Tibial nerve (tissue), 4 donors: ENCODE measurements at regions not wholly inside any gene's neighbourhood (a gene's known extent, or its start where the extent isn't known, plus 50 kb on each side); places are given as distances from the start of the nearest gene placed in this dataset.

Source experiments
- EP300 ChIP-seq, 2 donors: sonication (generic); formaldehyde crosslinking; IDR thresholded peaks; one replicate each; pipeline ENCODE4 v1.6.1; 2017; ENCODE audit warnings: antibody characterized with exemption in 2 of 2, mild to moderate bottlenecking in 1 of 2
- TF ChIP-seq, protein P1 (sequence below), 5 experiments: fragments of 200-600 bp in 3 of 5; fragments of 450-650 bp in 2 of 5; sonication (generic) in 3 of 5; IDR thresholded peaks; one replicate each; pipeline ENCODE4 v1.5.1; 2016 to 2019; ENCODE audit warnings: antibody characterized with exemption in 5 of 5, mild to moderate bottlenecking in 3 of 5, moderate library complexity in 2 of 5

DNA sequence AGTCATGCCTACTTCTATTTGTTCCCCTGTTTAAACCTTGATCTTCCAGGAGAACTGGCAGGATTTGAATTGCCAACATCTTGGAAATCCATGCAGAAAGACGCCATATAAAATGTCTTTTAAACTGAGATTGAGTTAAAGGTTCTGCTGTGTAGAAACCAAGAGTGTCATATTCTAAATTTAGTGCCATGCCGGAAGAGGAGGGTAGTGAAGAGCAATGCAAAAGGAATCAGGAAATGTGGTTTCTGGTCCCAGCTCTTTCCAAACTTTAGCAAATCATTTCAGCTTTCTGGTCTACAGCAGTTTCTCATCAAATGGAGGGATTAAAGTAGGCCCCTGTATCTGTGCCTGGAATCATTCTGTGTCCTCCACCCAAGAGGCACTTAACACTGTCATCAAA lies 85.7 kb downstream of the BTG1 start:
- TF ChIP-seq, protein P1, sequence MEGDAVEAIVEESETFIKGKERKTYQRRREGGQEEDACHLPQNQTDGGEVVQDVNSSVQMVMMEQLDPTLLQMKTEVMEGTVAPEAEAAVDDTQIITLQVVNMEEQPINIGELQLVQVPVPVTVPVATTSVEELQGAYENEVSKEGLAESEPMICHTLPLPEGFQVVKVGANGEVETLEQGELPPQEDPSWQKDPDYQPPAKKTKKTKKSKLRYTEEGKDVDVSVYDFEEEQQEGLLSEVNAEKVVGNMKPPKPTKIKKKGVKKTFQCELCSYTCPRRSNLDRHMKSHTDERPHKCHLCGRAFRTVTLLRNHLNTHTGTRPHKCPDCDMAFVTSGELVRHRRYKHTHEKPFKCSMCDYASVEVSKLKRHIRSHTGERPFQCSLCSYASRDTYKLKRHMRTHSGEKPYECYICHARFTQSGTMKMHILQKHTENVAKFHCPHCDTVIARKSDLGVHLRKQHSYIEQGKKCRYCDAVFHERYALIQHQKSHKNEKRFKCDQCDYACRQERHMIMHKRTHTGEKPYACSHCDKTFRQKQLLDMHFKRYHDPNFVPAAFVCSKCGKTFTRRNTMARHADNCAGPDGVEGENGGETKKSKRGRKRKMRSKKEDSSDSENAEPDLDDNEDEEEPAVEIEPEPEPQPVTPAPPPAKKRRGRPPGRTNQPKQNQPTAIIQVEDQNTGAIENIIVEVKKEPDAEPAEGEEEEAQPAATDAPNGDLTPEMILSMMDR (IDR thresholded peaks at IDR 0.05): no peak
- peak in 1 of 2 donors; percentile 27 for TF ChIP-seq EP300 (IDR thresholded peaks at IDR 0.05)
